WTC11 (cell line): ENCODE measurements at regions not wholly inside any gene's neighbourhood (a gene's known extent, or its start where the extent isn't known, plus 50 kb on each side); places are given as distances from the start of the nearest gene placed in this dataset.

Source experiments
- ATAC-seq: fragments of 200-7000 bp; cut with Tn5 transposase; 2 replicates; pipeline ENCODE4 v1.10.0; 2021; ENCODE audit warnings: mild to moderate bottlenecking, moderate library complexity
- CTCF ChIA-PET: fragments of 300-600 bp; sonication (Branson Sonifier 250); formaldehyde crosslinking; loops from one replicate; lab custom pipeline; 2021; ENCODE audit warnings: antibody characterized with exemption; lab: Charles Lee
- POLR2A ChIA-PET: fragments of 350-600 bp; sonication (Branson Sonifier 250); formaldehyde crosslinking; loops from one replicate; lab custom pipeline; 2021; ENCODE audit warnings: antibody characterized with exemption; lab: Charles Lee
- DNase-seq: peaks from one replicate; pipeline ENCODE4 v3.0.0; 2021; ENCODE audit warnings: low spot score
- H3K27ac Mint-ChIP-seq: 2 replicates; pipeline ENCODE4 v1.8.0; 2021; ENCODE audit warnings: mixed read lengths
- H3K27me3 Mint-ChIP-seq: 2 replicates; pipeline ENCODE4 v1.8.0; 2021; ENCODE audit warnings: low read depth, mild to moderate bottlenecking, moderate library complexity, mixed read lengths
- H3K36me3 Mint-ChIP-seq: 2 replicates; pipeline ENCODE4 v1.8.0; 2021; ENCODE audit warnings: mixed read lengths
- H3K4me1 Mint-ChIP-seq: 2 replicates; pipeline ENCODE4 v1.8.0; 2022; ENCODE audit warnings: mixed read lengths
- H3K4me3 Mint-ChIP-seq: 2 replicates; pipeline ENCODE4 v1.8.0; 2021; ENCODE audit warnings: mild to moderate bottlenecking, moderate library complexity, mixed read lengths
- H3K9me3 Mint-ChIP-seq: 2 replicates; pipeline ENCODE4 v1.8.0; 2021; ENCODE audit warnings: mixed read lengths
- ARID4B ChIP-seq: sonication (generic); formaldehyde crosslinking; IDR thresholded peaks from 2 replicates; pipeline ENCODE4 v1.8.0; 2023; ENCODE audit warnings: missing genetic modification reagents, mild to moderate bottlenecking, borderline replicate concordance
- ELF4 ChIP-seq: sonication (generic); formaldehyde crosslinking; IDR thresholded peaks from 2 replicates; pipeline ENCODE4 v1.8.1; 2022; ENCODE audit warnings: low read depth, mild to moderate bottlenecking, moderate library complexity, missing genetic modification reagents
- EMX1 ChIP-seq: fragments of 250-450 bp; sonication (Bioruptor Pico); IDR thresholded peaks from 2 replicates; pipeline ENCODE4 v1.8.0; 2021; ENCODE audit warnings: mild to moderate bottlenecking
- ERG ChIP-seq: fragments of 250-450 bp; sonication (Bioruptor Pico); IDR thresholded peaks from 2 replicates; pipeline ENCODE4 v1.8.0; 2021; ENCODE audit warnings: mild to moderate bottlenecking
- GABPB1 ChIP-seq: sonication (generic); formaldehyde crosslinking; IDR thresholded peaks from 2 replicates; pipeline ENCODE4 v1.8.1; 2023; ENCODE audit warnings: mild to moderate bottlenecking, missing genetic modification reagents
- GTF2I ChIP-seq: fragments of 250-450 bp; sonication (Bioruptor Pico); conservative IDR thresholded peaks from 2 replicates; pipeline ENCODE4 v1.4.0; 2021; ENCODE audit warnings: mild to moderate bottlenecking
- HMGXB4 ChIP-seq: sonication (generic); formaldehyde crosslinking; IDR thresholded peaks from 2 replicates; pipeline ENCODE4 v1.8.1; 2023; ENCODE audit warnings: mild to moderate bottlenecking, moderate library complexity, missing genetic modification reagents
- JAZF1 ChIP-seq: fragments of 250-450 bp; sonication (Bioruptor Pico); IDR thresholded peaks from 2 replicates; pipeline ENCODE4 v1.9.0; 2021; ENCODE audit warnings: moderate library complexity, mild to moderate bottlenecking, inconsistent platforms
- JUN ChIP-seq: sonication (generic); formaldehyde crosslinking; IDR thresholded peaks from 2 replicates; pipeline ENCODE4 v1.8.0; 2023; ENCODE audit warnings: mild to moderate bottlenecking, missing genetic modification reagents
- MAX ChIP-seq: sonication (generic); formaldehyde crosslinking; IDR thresholded peaks from 2 replicates; pipeline ENCODE4 v1.8.0; 2022; ENCODE audit warnings: mild to moderate bottlenecking, missing genetic modification reagents
- NFATC4 ChIP-seq: fragments of 250-450 bp; sonication (Bioruptor Pico); IDR thresholded peaks from 2 replicates; pipeline ENCODE4 v1.9.0; 2021; ENCODE audit warnings: mild to moderate bottlenecking
- NFE2L1 ChIP-seq: sonication (generic); formaldehyde crosslinking; IDR thresholded peaks from 2 replicates; pipeline ENCODE4 v1.8.1; 2023; ENCODE audit warnings: missing genetic modification reagents
- PRRX2 ChIP-seq: fragments of 250-450 bp; sonication (Bioruptor Pico); IDR thresholded peaks from 2 replicates; pipeline ENCODE4 v1.8.0; 2021; ENCODE audit warnings: mild to moderate bottlenecking
- SP1 ChIP-seq: sonication (generic); formaldehyde crosslinking; conservative IDR thresholded peaks from 2 replicates; pipeline ENCODE4 v1.8.1; 2022; ENCODE audit warnings: missing genetic modification reagents
- STAT6 ChIP-seq: sonication (generic); formaldehyde crosslinking; conservative IDR thresholded peaks from 2 replicates; pipeline ENCODE4 v1.8.1; 2023; ENCODE audit warnings: mild to moderate bottlenecking, low read depth, missing genetic modification reagents, moderate library complexity
- TEAD4 ChIP-seq: sonication (generic); formaldehyde crosslinking; IDR thresholded peaks from 2 replicates; pipeline ENCODE4 v1.8.0; 2022; ENCODE audit warnings: mild to moderate bottlenecking, missing genetic modification reagents
- TP53 ChIP-seq: sonication (generic); formaldehyde crosslinking; IDR thresholded peaks from 2 replicates; pipeline ENCODE4 v1.8.1; 2023; ENCODE audit warnings: mild to moderate bottlenecking, missing genetic modification reagents
- ZBTB21 ChIP-seq: sonication (generic); formaldehyde crosslinking; IDR thresholded peaks from 2 replicates; pipeline ENCODE4 v1.8.1; 2023; ENCODE audit warnings: mild to moderate bottlenecking, missing genetic modification reagents, borderline replicate concordance
- ZNF416 ChIP-seq: fragments of 250-450 bp; sonication (Bioruptor Pico); IDR thresholded peaks from 2 replicates; pipeline ENCODE4 v1.9.0; 2021; ENCODE audit warnings: mild to moderate bottlenecking, inconsistent platforms
- ZNF532 ChIP-seq: fragments of 250-450 bp; sonication (Bioruptor Pico); IDR thresholded peaks from 2 replicates; pipeline ENCODE4 v1.9.0; 2021; ENCODE audit warnings: mild to moderate bottlenecking, borderline replicate concordance

GRCh38 chr2:238741277-238741676 is 106.6 kb upstream of the TWIST2 start:
- Mint-ChIP-seq H3K4me1 (no peaks in the 10 kb centered on the region), H3K27me3 (peaks cover 5% of the 10 kb centered on the region; the same call in 1 of the 2 replicates), H3K27ac (no peak overlapping the region)
- CTCF ChIA-PET: interaction anchor here (1.1 to 1.5 kb wide), 3 partner anchors 13 to 21 kb away, joined by 3 to 4 read pairs (median 4); no protein-coding TSS in a partner anchor
- no peak for DNase-seq
- TF ChIP-seq ERG (CRISPR knock-in tag) (no peak), ELF4 (CRISPR knock-in tag) (no peak), ZNF532 (CRISPR knock-in tag) (no peak), GABPB1 (CRISPR knock-in tag) (no peak), PRRX2 (no peak), GTF2I (CRISPR knock-in tag) (no peak), JUN (CRISPR knock-in tag) (no peak), STAT6 (no peak), HMGXB4 (CRISPR knock-in tag) (no peak), NFATC4 (CRISPR knock-in tag) (no peak), ZNF416 (CRISPR knock-in tag) (no peak), TEAD4 (CRISPR knock-in tag) (no peak), SP1 (CRISPR knock-in tag) (no peak), TP53 (CRISPR knock-in tag) (no peak), JAZF1 (CRISPR knock-in tag) (no peak), EMX1 (CRISPR knock-in tag) (no peak), ARID4B (CRISPR knock-in tag) (no peak), MAX (CRISPR knock-in tag) (no peak), NFE2L1 (CRISPR knock-in tag) (no peak), ZBTB21 (CRISPR knock-in tag) (no peak)
- TF ChIP-seq, all 79 proteins: peak for 0
- no peak for ATAC-seq
- Mint-ChIP-seq H3K36me3 (no peaks in the 10 kb centered on the region), H3K9me3 (peaks cover 19% of the 10 kb centered on the region), H3K4me3 (no peak overlapping the region)
- POLR2A ChIA-PET: no interaction called here
